Type B pancreatic cell (in vitro differentiated cells): ENCODE measurements at regions not wholly inside any gene's neighbourhood (a gene's known extent, or its start where the extent isn't known, plus 50 kb on each side); places are given as distances from the start of the nearest gene placed in this dataset.

ENCODE experiments used
- DNase-seq: peaks from one replicate; pipeline ENCODE4 v3.0.0; 2021; ENCODE audit warnings: mixed read lengths; ENCODE audit not compliant: unreplicated experiment; ENCODE audit errors: extremely low spot score
- H3K27ac Mint-ChIP-seq: 2 replicates; pipeline ENCODE4 v1.8.0; 2021; ENCODE audit warnings: mild to moderate bottlenecking, mixed read lengths
- H3K27me3 Mint-ChIP-seq: 2 replicates; pipeline ENCODE4 v1.8.0; 2021; ENCODE audit warnings: mixed read lengths
- H3K36me3 Mint-ChIP-seq: 2 replicates; pipeline ENCODE4 v1.8.0; 2021; ENCODE audit warnings: mixed read lengths
- H3K4me1 Mint-ChIP-seq: one replicate; pipeline ENCODE4 v1.8.0; 2021; ENCODE audit warnings: mixed read lengths; ENCODE audit not compliant: unreplicated experiment
- H3K4me3 Mint-ChIP-seq: 2 replicates; pipeline ENCODE4 v1.8.0; 2021; ENCODE audit warnings: mild to moderate bottlenecking, mixed read lengths
- H3K9me3 Mint-ChIP-seq: 2 replicates; pipeline ENCODE4 v1.8.0; 2021; ENCODE audit warnings: mixed read lengths
- CTCF ChIP-seq: fragments of 200-600 bp; sonication (generic); conservative IDR thresholded peaks from 2 replicates; pipeline ENCODE4 v1.5.0; 2021; ENCODE audit warnings: antibody characterized with exemption, mild to moderate bottlenecking

GRCh38 chr17:31696703-31697325 lies 162.2 kb downstream of the COPRS start:
- H3K4me3 Mint-ChIP-seq, result peak overlapping the region; percentile 66
- H3K4me1 Mint-ChIP-seq, result peaks cover 51% of the 10 kb centered on the region
- DNase-seq, result peak; percentile 29
- no peaks in the 10 kb centered on the region for H3K36me3 Mint-ChIP-seq
- H3K27me3 Mint-ChIP-seq, result peaks cover 7% of the 10 kb centered on the region
- peaks cover 5% of the 10 kb centered on the region for H3K9me3 Mint-ChIP-seq
- TF ChIP-seq CTCF, result no peak
- peak overlapping the region; percentile 73 for H3K27ac Mint-ChIP-seq

GRCh38 chr17:31696184-31696602 lies 162.9 kb downstream of the COPRS start:
- Mint-ChIP-seq H3K27me3 (peaks cover 7% of the 10 kb centered on the region), H3K36me3 (no peaks in the 10 kb centered on the region), H3K27ac (peak overlapping the region; percentile 73), H3K9me3 (peaks cover 3% of the 10 kb centered on the region), H3K4me1 (peaks cover 52% of the 10 kb centered on the region), H3K4me3 (peak overlapping the region; percentile 66)
- TF ChIP-seq CTCF, result peak; percentile 40
- peak; percentile 81 for DNase-seq

GRCh38 chr17:31695456-31696090 lies 163.5 kb downstream of the COPRS start:
- peak overlapping the region; percentile 73 for H3K27ac Mint-ChIP-seq
- peaks cover 7% of the 10 kb centered on the region for H3K27me3 Mint-ChIP-seq
- H3K9me3 Mint-ChIP-seq, result no peaks in the 10 kb centered on the region
- no peak for TF ChIP-seq CTCF
- H3K4me3 Mint-ChIP-seq, result peak overlapping the region; percentile 66
- peak; percentile 61 for DNase-seq
- H3K36me3 Mint-ChIP-seq, result no peaks in the 10 kb centered on the region
- peaks cover 52% of the 10 kb centered on the region for H3K4me1 Mint-ChIP-seq

GRCh38 chr17:31693433-31694220 lies 165.4 kb downstream of the COPRS start:
- Mint-ChIP-seq H3K27ac (no peak overlapping the region), H3K36me3 (no peaks in the 10 kb centered on the region), H3K4me1 (peaks cover 48% of the 10 kb centered on the region), H3K9me3 (no peaks in the 10 kb centered on the region), H3K27me3 (peaks cover 7% of the 10 kb centered on the region), H3K4me3 (peak overlapping the region; percentile 2)
- DNase-seq, result peak; percentile 31
- no peak for TF ChIP-seq CTCF

- TF ChIP-seq CTCF, result no peak
- DNase-seq, result peak; percentile 16
- no peak overlapping the region for H3K4me3 Mint-ChIP-seq
- peaks cover 7% of the 10 kb centered on the region for H3K27me3 Mint-ChIP-seq
- no peaks in the 10 kb centered on the region for H3K36me3 Mint-ChIP-seq
- H3K4me1 Mint-ChIP-seq, result peaks cover 46% of the 10 kb centered on the region
- no peak overlapping the region for H3K27ac Mint-ChIP-seq
- H3K9me3 Mint-ChIP-seq, result no peaks in the 10 kb centered on the region
Observed at GRCh38 chr17:31692632-31693031, 166.4 kb downstream of the COPRS start.
